Suprapubic skin (tissue), 4 donors: ENCODE measurements at regions not wholly inside any gene's neighbourhood (a gene's known extent, or its start where the extent isn't known, plus 50 kb on each side); places are given as distances from the start of the nearest gene placed in this dataset.

Source experiments
- CTCF ChIP-seq, 2 donors: fragments of 200-600 bp in 1 of 2; fragments of 450-650 bp in 1 of 2; sonication (generic) in 1 of 2; IDR thresholded peaks; one replicate each; pipeline ENCODE4 v1.5.1; 2016 to 2019; ENCODE audit warnings: antibody characterized with exemption in 2 of 2, mild to moderate bottlenecking in 1 of 2, moderate library complexity in 1 of 2
- EP300 ChIP-seq: sonication (generic); formaldehyde crosslinking; IDR thresholded peaks from one replicate; pipeline ENCODE4 v1.6.1; 2017; ENCODE audit warnings: antibody characterized with exemption
- POLR2A ChIP-seq, 2 donors: fragments of 450-650 bp; IDR thresholded peaks; one replicate each; pipeline ENCODE4 v1.6.1; 2017; ENCODE audit warnings: antibody characterized with exemption in 2 of 2, mild to moderate bottlenecking in 2 of 2, moderate library complexity in 2 of 2
- POLR2AphosphoS5 ChIP-seq, 3 donors: sonication (generic); formaldehyde crosslinking; IDR thresholded peaks; one replicate each; pipeline ENCODE4 v1.6.1; 2017; ENCODE audit warnings: antibody characterized with exemption in 3 of 3

DNA sequence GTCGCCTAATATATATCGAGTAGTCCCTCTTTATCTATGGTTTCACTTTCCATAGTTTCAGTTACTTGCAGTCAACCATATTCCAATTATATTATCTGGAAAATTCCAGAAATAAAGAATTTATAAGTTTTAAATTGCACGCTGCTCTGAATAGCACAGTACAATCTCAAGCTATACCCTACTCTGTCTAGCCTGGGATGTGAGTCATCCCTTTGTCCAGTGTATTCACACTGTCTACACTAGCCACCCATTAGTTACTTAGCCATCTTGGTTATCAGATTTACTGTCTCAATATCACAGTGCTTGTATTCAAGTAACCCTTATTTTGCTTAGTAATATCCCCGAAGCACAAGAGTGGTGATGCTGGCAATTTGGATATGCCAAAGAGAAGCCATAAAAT is 72.1 kb upstream of the EOMES start:
- no peak for TF ChIP-seq POLR2AphosphoS5 (IDR thresholded peaks at IDR 0.05)
- TF ChIP-seq CTCF (IDR thresholded peaks at IDR 0.05), result no peak
- no peak for TF ChIP-seq EP300
- TF ChIP-seq POLR2A (IDR thresholded peaks at IDR 0.05), result no peak
